Hypothalamus (tissue), 51 donors: ENCODE measurements at regions not wholly inside any gene's neighbourhood (a gene's known extent, or its start where the extent isn't known, plus 50 kb on each side); places are given as distances from the start of the nearest gene placed in this dataset.
"Not testable (repeated sequence)": the region's sequence is repeated elsewhere in the genome, so short reads cannot be mapped to it uniquely, and the experiment has no call there.

Experiments
- DNase-seq, 51 donors: peaks; one replicate each; lab custom pipeline; 2025; lab: John Stamatoyannopoulos, UW

- DNase-seq = not testable (repeated sequence)
Measured at GRCh38 chr22:27254063-27254462, 547.5 kb downstream of the MN1 start.

- DNase-seq = no peak
Measured at GRCh38 chr22:27255580-27255979, 546.0 kb downstream of the MN1 start.

- no peak for DNase-seq
Measured at GRCh38 chr22:27257987-27258386, 543.6 kb downstream of the MN1 start.

- no peak for DNase-seq
Measured at GRCh38 chr22:27258616-27259172, 542.9 kb downstream of the MN1 start.

- DNase-seq = no peak
Measured at GRCh38 chr22:27259433-27259832, 542.1 kb downstream of the MN1 start.

- DNase-seq = no peak
Measured at GRCh38 chr22:27260087-27260698, 541.4 kb downstream of the MN1 start.

GRCh38 chr22:27262361-27262760, 539.2 kb downstream of the MN1 start:
- no peak for DNase-seq

- no peak for DNase-seq
Measured at GRCh38 chr22:27264184-27264583, 537.4 kb downstream of the MN1 start.

- no peak for DNase-seq
Measured at GRCh38 chr22:27267145-27267544, 534.4 kb downstream of the MN1 start.

GRCh38 chr22:27269751-27270543, 531.6 kb downstream of the MN1 start:
- no peak for DNase-seq

- DNase-seq = peak in 11 of 51 donors; percentile 5 to 31 (median 16)
Measured at GRCh38 chr22:27270818-27271510, 530.6 kb downstream of the MN1 start.

GRCh38 chr22:27273436-27273835, 528.1 kb downstream of the MN1 start:
- peak in 15 of 51 donors; percentile 3 to 30 (median 8) for DNase-seq

GRCh38 chr22:27273853-27274252, 527.7 kb downstream of the MN1 start:
- DNase-seq = peak in 1 of 51 donors; percentile 24

- DNase-seq = no peak
Measured at GRCh38 chr22:27274770-27275449, 526.6 kb downstream of the MN1 start.

- DNase-seq = no peak
Measured at GRCh38 chr22:27278946-27279345, 522.6 kb downstream of the MN1 start.

- no peak for DNase-seq
Measured at GRCh38 chr22:27283240-27283639, 518.3 kb downstream of the MN1 start.

- DNase-seq = no peak
Measured at GRCh38 chr22:27283714-27284113, 517.8 kb downstream of the MN1 start.

GRCh38 chr22:27284324-27284723, 517.2 kb downstream of the MN1 start:
- DNase-seq = no peak

GRCh38 chr22:27286711-27287110, 514.8 kb downstream of the MN1 start:
- no peak for DNase-seq

GRCh38 chr22:27292542-27293299, 508.8 kb downstream of the MN1 start:
- DNase-seq = no peak
